Stomach (tissue), 8 donors: ENCODE measurements at regions not wholly inside any gene's neighbourhood (a gene's known extent, or its start where the extent isn't known, plus 50 kb on each side); places are given as distances from the start of the nearest gene placed in this dataset.

Source experiments
- DNase-seq, 2 donors: peaks; one replicate each; pipeline versions ENCODE4 v3.0.0 to v3.0.0-alpha.2; 2013 to 2019
- H3K27ac ChIP-seq, 5 donors: fragments of 200-600 bp in 4 of 5; sonication (generic) in 4 of 5; one replicate each; pipeline ENCODE4 v1.5.1; 2013 to 2019; ENCODE audit warnings: mild to moderate bottlenecking in 1 of 5, moderate library complexity in 1 of 5
- H3K27me3 ChIP-seq, 3 donors: fragments of 200-600 bp; sonication (generic); one replicate each; pipeline ENCODE4 v1.5.1; 2017 to 2019; ENCODE audit warnings: mixed run types in 1 of 3
- H3K36me3 ChIP-seq, 4 donors: fragments of 200-600 bp; sonication (generic); 1 replicate in 3 of 4; 2 replicates in 1 of 4; pipeline ENCODE4 v1.5.1; 2016 to 2019
- H3K4me1 ChIP-seq, 4 donors: fragments of 200-600 bp; sonication (generic); one replicate each; pipeline ENCODE4 v1.5.1; 2016 to 2019
- H3K4me3 ChIP-seq, 4 donors: fragments of 200-600 bp; sonication (generic) in 3 of 4; one replicate each; pipeline ENCODE4 v1.5.1; 2016 to 2019; ENCODE audit warnings: mild to moderate bottlenecking in 1 of 4
- H3K9me3 ChIP-seq, 4 donors: fragments of 200-600 bp; sonication (generic); one replicate each; pipeline ENCODE4 v1.5.1; 2016 to 2019
- EP300 ChIP-seq: sonication (generic); formaldehyde crosslinking; IDR thresholded peaks from one replicate; pipeline ENCODE4 v1.6.1; 2017; ENCODE audit warnings: antibody characterized with exemption
- POLR2A ChIP-seq, 4 donors: fragments of 450-650 bp; IDR thresholded peaks; one replicate each; pipeline ENCODE4 v1.6.1; 2016; ENCODE audit warnings: antibody characterized with exemption in 4 of 4, control low read depth in 2 of 4, mild to moderate bottlenecking in 1 of 4, moderate library complexity in 1 of 4
- POLR2AphosphoS5 ChIP-seq, 3 donors: sonication (generic); formaldehyde crosslinking; IDR thresholded peaks; one replicate each; pipeline ENCODE4 v1.6.1; 2016; ENCODE audit warnings: antibody characterized with exemption in 3 of 3
- WGBS, 5 donors: extraction: QIAGEN DNeasy Blood & Tissue Kit in 3 of 5; methylation state at CpG; one replicate each; pipeline versions ENCODE4 v1.1.5 to v1.1.7; 2013 to 2018; 5-methylcytosine and 5-hydroxymethylcytosine counted together
- intact Hi-C: fragments of 100-400 bp; cut with DNase I; formaldehyde crosslinking; loops from one replicate; pipeline ENCODE4 v1.15.1; 2023; ENCODE audit warnings: low total_unique reads
- TF ChIP-seq, protein P1 (sequence below), 7 experiments: fragments of 450-650 bp in 4 of 7; fragments of 200-600 bp in 3 of 7; sonication (generic) in 3 of 7; IDR thresholded peaks; one replicate each; pipeline ENCODE4 v1.5.1; 2016 to 2019; ENCODE audit warnings: antibody characterized with exemption in 7 of 7, control low read depth in 2 of 7, mild to moderate bottlenecking in 1 of 7
- donor health status: healthy with polysubstance abuse.
- donor health status: Bipolar disorder and iron deficiency.
- donor health status: healthy.

DNA sequence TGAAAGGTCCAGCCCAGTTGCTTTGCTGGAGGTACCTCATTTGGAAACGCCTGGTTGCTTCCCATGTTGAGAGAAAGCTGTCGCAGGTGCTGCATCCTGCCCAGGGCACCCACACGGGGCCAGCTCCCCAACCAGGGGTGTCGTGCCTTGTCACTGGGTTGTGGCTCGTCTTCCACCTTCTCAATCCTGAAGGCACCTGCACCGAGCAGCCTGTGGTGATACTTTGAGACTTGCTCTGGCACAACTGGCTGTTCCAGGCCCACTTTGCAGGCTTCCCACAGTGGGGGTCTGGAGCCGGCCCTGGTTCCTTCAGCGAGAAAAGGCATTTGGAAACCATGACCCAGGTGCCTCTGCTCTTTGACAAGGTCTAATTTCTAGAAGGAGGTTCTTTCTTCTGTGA, 197.3 kb upstream of the PPP2R2D start:
- peaks cover 12 to 29% (median 24%) of the 10 kb centered on the region in 4 donors for H3K9me3 ChIP-seq
- DNase-seq, result no peak
- H3K27me3 ChIP-seq, result peaks cover 0 to 39% (median 0%) of the 10 kb centered on the region in 3 donors
- no peak for TF ChIP-seq POLR2A (IDR thresholded peaks at IDR 0.05)
- no peak for TF ChIP-seq POLR2AphosphoS5 (IDR thresholded peaks at IDR 0.05)
- TF ChIP-seq EP300, result no peak
- TF ChIP-seq, protein P1, sequence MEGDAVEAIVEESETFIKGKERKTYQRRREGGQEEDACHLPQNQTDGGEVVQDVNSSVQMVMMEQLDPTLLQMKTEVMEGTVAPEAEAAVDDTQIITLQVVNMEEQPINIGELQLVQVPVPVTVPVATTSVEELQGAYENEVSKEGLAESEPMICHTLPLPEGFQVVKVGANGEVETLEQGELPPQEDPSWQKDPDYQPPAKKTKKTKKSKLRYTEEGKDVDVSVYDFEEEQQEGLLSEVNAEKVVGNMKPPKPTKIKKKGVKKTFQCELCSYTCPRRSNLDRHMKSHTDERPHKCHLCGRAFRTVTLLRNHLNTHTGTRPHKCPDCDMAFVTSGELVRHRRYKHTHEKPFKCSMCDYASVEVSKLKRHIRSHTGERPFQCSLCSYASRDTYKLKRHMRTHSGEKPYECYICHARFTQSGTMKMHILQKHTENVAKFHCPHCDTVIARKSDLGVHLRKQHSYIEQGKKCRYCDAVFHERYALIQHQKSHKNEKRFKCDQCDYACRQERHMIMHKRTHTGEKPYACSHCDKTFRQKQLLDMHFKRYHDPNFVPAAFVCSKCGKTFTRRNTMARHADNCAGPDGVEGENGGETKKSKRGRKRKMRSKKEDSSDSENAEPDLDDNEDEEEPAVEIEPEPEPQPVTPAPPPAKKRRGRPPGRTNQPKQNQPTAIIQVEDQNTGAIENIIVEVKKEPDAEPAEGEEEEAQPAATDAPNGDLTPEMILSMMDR (IDR thresholded peaks at IDR 0.05), result no peak
- H3K4me3 ChIP-seq, result no peak overlapping the region
- H3K27ac ChIP-seq, result no peak overlapping the region
- H3K4me1 ChIP-seq, result no peaks in the 10 kb centered on the region
- intact Hi-C loops, result no loop called here
- no peaks in the 10 kb centered on the region for H3K36me3 ChIP-seq
- WGBS, 5 donors, result 70 to 100% (median 79%) methylated on average over 2 to 8 of the region's 8 CpGs

DNA sequence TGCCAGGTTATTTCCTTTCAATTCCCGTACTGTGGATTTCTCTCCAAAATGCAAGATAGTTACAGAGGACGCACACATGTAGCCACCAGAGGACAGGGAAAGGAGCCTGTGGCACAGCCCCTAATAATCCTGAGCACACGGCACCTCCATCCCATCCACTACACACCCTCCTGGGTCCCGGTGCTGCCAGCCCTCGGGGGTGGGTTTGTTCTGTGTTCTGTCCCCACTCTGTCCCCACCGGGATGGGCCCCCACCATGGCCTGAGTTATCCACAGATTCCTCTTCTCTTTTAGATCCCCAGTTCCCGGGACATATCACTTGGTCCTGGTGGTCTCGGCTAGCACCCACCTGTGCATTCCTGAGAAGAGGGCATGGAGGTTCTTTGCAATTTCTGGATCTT, 196.9 kb upstream of the PPP2R2D start:
- TF ChIP-seq, protein P1 (IDR thresholded peaks at IDR 0.05), result no peak
- no peak for TF ChIP-seq POLR2A (IDR thresholded peaks at IDR 0.05)
- no peak for TF ChIP-seq EP300
- no peak for TF ChIP-seq POLR2AphosphoS5 (IDR thresholded peaks at IDR 0.05)
- Histone ChIP-seq H3K4me1 (no peaks in the 10 kb centered on the region), H3K27ac (no peak overlapping the region), H3K36me3 (no peaks in the 10 kb centered on the region), H3K4me3 (no peak overlapping the region), H3K9me3 (peaks cover 12 to 29% (median 25%) of the 10 kb centered on the region in 4 donors), H3K27me3 (peaks cover 0 to 39% (median 0%) of the 10 kb centered on the region in 3 donors)
- DNase-seq, result no peak
- intact Hi-C loops, result no loop called here
- WGBS, 5 donors, result 80 to 96% (median 90%) methylated on average over 8 of the region's 8 CpGs

- intact Hi-C loops, result no loop called here
- peaks cover 0 to 22% (median 0%) of the 10 kb centered on the region in 3 donors for H3K27me3 ChIP-seq
- no peak for DNase-seq
- H3K4me3 ChIP-seq, result no peak overlapping the region
- no peaks in the 10 kb centered on the region for H3K36me3 ChIP-seq
- TF ChIP-seq, protein P1 (IDR thresholded peaks at IDR 0.05), result no peak
- TF ChIP-seq POLR2A (IDR thresholded peaks at IDR 0.05) (no peak), EP300 (no peak), POLR2AphosphoS5 (IDR thresholded peaks at IDR 0.05) (no peak)
- H3K4me1 ChIP-seq, result no peaks in the 10 kb centered on the region
- H3K27ac ChIP-seq, result no peak overlapping the region
- WGBS, 5 donors, result 78 to 87% (median 82%) methylated on average over 7 of the region's 7 CpGs
- peaks cover 12 to 29% (median 25%) of the 10 kb centered on the region in 4 donors for H3K9me3 ChIP-seq
Observed at GRCh38 chr10:131706476-131706875, 194.3 kb upstream of the PPP2R2D start.

GRCh38 chr10:131706952-131707351, 193.9 kb upstream of the PPP2R2D start:
- WGBS, 5 donors, result 78 to 94% (median 90%) methylated on average over 4 of the region's 4 CpGs

More at GRCh38 chr10:131706952-131707351, 193.9 kb upstream of the PPP2R2D start:
- no peak for DNase-seq
- Histone ChIP-seq H3K9me3 (peaks cover 12 to 29% (median 25%) of the 10 kb centered on the region in 4 donors), H3K4me3 (no peak overlapping the region), H3K27me3 (peaks cover 0 to 22% (median 0%) of the 10 kb centered on the region in 3 donors), H3K4me1 (no peaks in the 10 kb centered on the region), H3K36me3 (no peaks in the 10 kb centered on the region), H3K27ac (no peak overlapping the region)
- TF ChIP-seq EP300, result no peak
- no peak for TF ChIP-seq POLR2A (IDR thresholded peaks at IDR 0.05)
- TF ChIP-seq, protein P1 (IDR thresholded peaks at IDR 0.05), result no peak
- TF ChIP-seq POLR2AphosphoS5 (IDR thresholded peaks at IDR 0.05), result no peak
- intact Hi-C loops, result no loop called here
